ENCODE measurements at regions not wholly inside any gene's neighbourhood (a gene's known extent, or its start where the extent isn't known, plus 50 kb on each side); places are given as distances from the start of the nearest gene placed in this dataset.

GRCh38 chr16:54454616-54455015, 168.0 kb upstream of the IRX3 start:
- H3K4me3 Mint-ChIP-seq, result no peak overlapping the region
- ChIA-PET POLR2A (no interaction called here), CTCF (no interaction called here)
- no peaks in the 10 kb centered on the region for H3K27me3 ChIP-seq (ENCODE audit: control insufficient read depth in 1 of 2, insufficient read depth in 2 of 2, low read length in 2 of 2)
- H3K27me3 Mint-ChIP-seq, result peaks cover 22% of the 10 kb centered on the region
- ATAC-seq (ENCODE audit: poor library complexity), result no peak
- H3K9me3 ChIP-seq (ENCODE audit: control insufficient read depth in 1 of 2, insufficient read depth in 1 of 2, low read length in 2 of 2), result peaks cover 0 to 3% of the 10 kb centered on the region in 2 experiments
- intact Hi-C loops (cut with DNase I, micrococcal nuclease), result no loop called here
- no peaks in the 10 kb centered on the region for H3K4me1 Mint-ChIP-seq (ENCODE audit: low read depth)
- H3K36me3 Mint-ChIP-seq (ENCODE audit: low read depth), result no peaks in the 10 kb centered on the region
- no peaks in the 10 kb centered on the region for H3K36me3 ChIP-seq (ENCODE audit: insufficient read depth, low read length)
- no peaks in the 10 kb centered on the region for H3K9me3 Mint-ChIP-seq
- no peak for TF ChIP-seq CTCF (IDR thresholded peaks at IDR 0.05)
- no peak overlapping the region for H3K27ac ChIP-seq (ENCODE audit: low read depth in 1 of 2, low read length in 2 of 2)
- H3K4me1 ChIP-seq (ENCODE audit: insufficient read depth, low read length), result no peaks in the 10 kb centered on the region
- H3K27ac Mint-ChIP-seq, result no peak overlapping the region
- H3K4me3 ChIP-seq (ENCODE audit: low read length), result no peak overlapping the region
- DNase-seq, result no peak

- H3K27me3 ChIP-seq (ENCODE audit: control insufficient read depth in 1 of 2, insufficient read depth in 2 of 2, low read length in 2 of 2), result no peaks in the 10 kb centered on the region
- TF ChIP-seq CTCF (IDR thresholded peaks at IDR 0.05), result no peak
- ChIA-PET POLR2A (no interaction called here), CTCF (no interaction called here)
- ATAC-seq (ENCODE audit: poor library complexity), result no peak
- intact Hi-C loops (cut with DNase I, micrococcal nuclease), result no loop called here
- Mint-ChIP-seq H3K4me1 (ENCODE audit: low read depth) (no peaks in the 10 kb centered on the region), H3K27me3 (peaks cover 27% of the 10 kb centered on the region), H3K9me3 (no peaks in the 10 kb centered on the region), H3K4me3 (no peak overlapping the region), H3K27ac (no peak overlapping the region), H3K36me3 (ENCODE audit: low read depth) (no peaks in the 10 kb centered on the region)
- H3K4me1 ChIP-seq (ENCODE audit: insufficient read depth, low read length), result no peaks in the 10 kb centered on the region
- no peak overlapping the region for H3K27ac ChIP-seq (ENCODE audit: low read depth in 1 of 2, low read length in 2 of 2)
- peaks cover 0 to 4% of the 10 kb centered on the region in 2 experiments for H3K9me3 ChIP-seq (ENCODE audit: control insufficient read depth in 1 of 2, insufficient read depth in 1 of 2, low read length in 2 of 2)
- no peak overlapping the region for H3K4me3 ChIP-seq (ENCODE audit: low read length)
- DNase-seq, result no peak
- no peaks in the 10 kb centered on the region for H3K36me3 ChIP-seq (ENCODE audit: insufficient read depth, low read length)
Measured at GRCh38 chr16:54453871-54454270, 167.3 kb upstream of the IRX3 start.

GRCh38 chr16:54447576-54448440, 161.2 kb upstream of the IRX3 start:
- ATAC-seq (ENCODE audit: poor library complexity), result no peak

More at GRCh38 chr16:54447576-54448440, 161.2 kb upstream of the IRX3 start:
- Mint-ChIP-seq H3K4me3 (no peak overlapping the region), H3K36me3 (ENCODE audit: low read depth) (no peaks in the 10 kb centered on the region), H3K27ac (no peak overlapping the region), H3K9me3 (no peaks in the 10 kb centered on the region), H3K27me3 (peaks cover 27% of the 10 kb centered on the region), H3K4me1 (ENCODE audit: low read depth) (no peaks in the 10 kb centered on the region)
- H3K4me1 ChIP-seq (ENCODE audit: insufficient read depth, low read length), result no peaks in the 10 kb centered on the region
- no peak overlapping the region for H3K27ac ChIP-seq (ENCODE audit: low read depth in 1 of 2, low read length in 2 of 2)
- ChIA-PET CTCF (no interaction called here), POLR2A (no interaction called here)
- peaks cover 0 to 4% of the 10 kb centered on the region in 2 experiments for H3K9me3 ChIP-seq (ENCODE audit: control insufficient read depth in 1 of 2, insufficient read depth in 1 of 2, low read length in 2 of 2)
- intact Hi-C loops (cut with DNase I, micrococcal nuclease), result no loop called here
- H3K36me3 ChIP-seq (ENCODE audit: insufficient read depth, low read length), result no peaks in the 10 kb centered on the region
- TF ChIP-seq CTCF (IDR thresholded peaks at IDR 0.05), result no peak
- peaks cover 0 to 5% of the 10 kb centered on the region in 2 experiments for H3K27me3 ChIP-seq (ENCODE audit: control insufficient read depth in 1 of 2, insufficient read depth in 2 of 2, low read length in 2 of 2)
- no peak for DNase-seq
- no peak overlapping the region for H3K4me3 ChIP-seq (ENCODE audit: low read length)

Data from CD4-positive, alpha-beta T cell (primary cell).